ENCODE measurements at regions not wholly inside any gene's neighbourhood (a gene's known extent, or its start where the extent isn't known, plus 50 kb on each side); places are given as distances from the start of the nearest gene placed in this dataset.

GRCh38 chr2:136179602-136179975 is 61.6 kb upstream of the CXCR4 start:
- TF ChIP-seq ZFP69B (tag by site-specific recombination; IDR thresholded peaks at IDR 0.05) = no peak
- no peak for TF ChIP-seq ZBTB11 (tag by site-specific recombination; conservative IDR thresholded peaks at IDR 0.05; ENCODE audit: low read depth)
- TF ChIP-seq ZNF341 (tag by site-specific recombination; IDR thresholded peaks at IDR 0.05; ENCODE audit: low read depth) = no peak
- TF ChIP-seq SCRT2 (tag by site-specific recombination; IDR thresholded peaks at IDR 0.05) = no peak
- no peak for TF ChIP-seq MEIS1 (CRISPR knock-in tag; IDR thresholded peaks at IDR 0.05; ENCODE audit: borderline replicate concordance)
- no peak for TF ChIP-seq ZNF202 (tag by site-specific recombination; IDR thresholded peaks at IDR 0.05; ENCODE audit: borderline replicate concordance)
- no peak for TF ChIP-seq ZBTB49 (tag by site-specific recombination; IDR thresholded peaks at IDR 0.05; ENCODE audit: low read depth)
- TF ChIP-seq PRDM2 (tag by site-specific recombination; IDR thresholded peaks at IDR 0.05; ENCODE audit: borderline replicate concordance) = no peak
- no peak for TF ChIP-seq ZBTB10 (tag by site-specific recombination; IDR thresholded peaks at IDR 0.05)
- TF ChIP-seq ZBTB48 (tag by site-specific recombination; IDR thresholded peaks at IDR 0.05) = no peak
- no peak for TF ChIP-seq ELK4 (IDR thresholded peaks at IDR 0.05; ENCODE audit: borderline replicate concordance, low read depth, low read length)
- Histone ChIP-seq H3K36me3 (ENCODE audit: control insufficient read depth in 2 of 2, insufficient read depth in 1 of 2, low read length in 2 of 2) (no peaks in the 10 kb centered on the region), H3K4me1 (ENCODE audit: control insufficient read depth, insufficient read depth, low read length) (no peaks in the 10 kb centered on the region), H3K4me3 (ENCODE audit: low read depth, low read length) (no peak overlapping the region), H3K9me3 (ENCODE audit: control insufficient read depth, insufficient read depth, low read depth, low read length) (no peaks in the 10 kb centered on the region), H3K27ac (ENCODE audit: extremely low read depth, low read depth, low read length) (no peak overlapping the region)
- ChIA-PET POLR2A (no interaction called here), CTCF (interaction anchor here (0.6 kb wide), 2 partner anchors 19 to 1191 kb away, joined by 3 to 4 read pairs; no protein-coding TSS in a partner anchor)
